Stimulated activated CD4-positive, alpha-beta T cell treated with anti-CD3 and anti-CD28 coated beads, TNF-alpha, amount 100 ng/mL, for 24 hours (primary cell): ENCODE measurements at regions not wholly inside any gene's neighbourhood (a gene's known extent, or its start where the extent isn't known, plus 50 kb on each side); places are given as distances from the start of the nearest gene placed in this dataset.
"Not testable (repeated sequence)": the region's sequence is repeated elsewhere in the genome, so short reads cannot be mapped to it uniquely, and the experiment has no call there.

Source experiments
- DNase-seq, 3 experiments: peaks; one replicate each; pipeline ENCODE4 v3.0.0-alpha.2; 2020; ENCODE audit warnings: low read depth in 3 of 3

- DNase-seq: no peak
Measured at GRCh38 chr7:54355842-54356241, 186.3 kb upstream of the VSTM2A start.

- DNase-seq: no peak
Measured at GRCh38 chr7:54360075-54360840, 181.9 kb upstream of the VSTM2A start.

GRCh38 chr7:54390565-54390964 lies 151.6 kb upstream of the VSTM2A start:
- DNase-seq: no peak

- DNase-seq: no peak
Measured at GRCh38 chr7:54392935-54393334, 149.2 kb upstream of the VSTM2A start.

- DNase-seq: no peak
Measured at GRCh38 chr7:54394834-54395233, 147.3 kb upstream of the VSTM2A start.

GRCh38 chr7:54397836-54398612 lies 144.2 kb upstream of the VSTM2A start:
- DNase-seq: no peak

- DNase-seq: no peak
Measured at GRCh38 chr7:54398863-54399262, 143.3 kb upstream of the VSTM2A start.

- no peak for DNase-seq
Measured at GRCh38 chr7:54409917-54410316, 132.3 kb upstream of the VSTM2A start.

- no peak for DNase-seq
Measured at GRCh38 chr7:54416678-54417077, 125.5 kb upstream of the VSTM2A start.

- DNase-seq: no peak
Measured at GRCh38 chr7:54419209-54419608, 123.0 kb upstream of the VSTM2A start.

GRCh38 chr7:54426406-54426805 lies 115.8 kb upstream of the VSTM2A start:
- DNase-seq: no peak

GRCh38 chr7:54429111-54429510 lies 113.1 kb upstream of the VSTM2A start:
- no peak for DNase-seq

GRCh38 chr7:54439391-54439790 lies 102.8 kb upstream of the VSTM2A start:
- DNase-seq: no peak

- not testable (repeated sequence) for DNase-seq
Measured at GRCh38 chr7:54444046-54444686, 98.0 kb upstream of the VSTM2A start.

GRCh38 chr7:54453168-54453567 lies 89.0 kb upstream of the VSTM2A start:
- not testable (repeated sequence) for DNase-seq

GRCh38 chr7:54454700-54455099 lies 87.5 kb upstream of the VSTM2A start:
- not testable (repeated sequence) for DNase-seq

- DNase-seq: no peak
Measured at GRCh38 chr7:54465095-54465494, 77.1 kb upstream of the VSTM2A start.

- no peak for DNase-seq
Measured at GRCh38 chr7:54469740-54470139, 72.4 kb upstream of the VSTM2A start.

GRCh38 chr7:54476609-54477008 lies 65.6 kb upstream of the VSTM2A start:
- no peak for DNase-seq

GRCh38 chr7:54477083-54477482 lies 65.1 kb upstream of the VSTM2A start:
- DNase-seq: no peak

- DNase-seq: no peak
Measured at GRCh38 chr7:54483523-54483922, 58.7 kb upstream of the VSTM2A start.

GRCh38 chr7:54485044-54485443 lies 57.1 kb upstream of the VSTM2A start:
- no peak for DNase-seq
